ENCODE measurements at regions not wholly inside any gene's neighbourhood (a gene's known extent, or its start where the extent isn't known, plus 50 kb on each side); places are given as distances from the start of the nearest gene placed in this dataset.

DNA sequence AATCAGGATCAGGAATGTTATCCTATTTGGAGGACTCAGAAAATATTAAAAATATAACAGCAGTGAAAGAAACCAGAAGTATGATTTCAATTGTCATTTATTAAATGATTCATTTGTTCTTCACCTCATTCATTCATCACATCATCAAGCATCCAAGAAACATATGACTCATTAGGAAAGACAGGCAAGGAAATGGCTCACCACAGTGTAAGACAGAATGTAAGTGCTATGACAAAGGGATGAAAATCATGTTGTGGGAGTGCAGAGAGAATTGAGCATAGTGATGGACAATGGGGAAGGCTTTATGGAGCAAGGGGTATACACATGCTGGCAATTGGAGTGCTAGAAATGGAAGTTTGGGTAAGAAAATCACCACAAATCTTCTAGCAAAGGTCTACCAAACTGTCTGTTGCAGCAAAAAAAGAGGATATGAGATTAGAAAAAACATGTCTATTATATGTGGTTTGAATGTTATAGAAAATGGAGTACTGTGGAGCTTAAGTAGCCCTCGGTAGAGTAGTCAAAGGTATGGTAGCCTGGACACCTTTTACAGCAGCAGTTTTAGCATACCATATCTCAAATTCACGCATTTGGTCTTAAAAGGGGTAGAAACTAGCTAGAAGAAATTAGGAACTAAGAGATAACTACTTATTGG, 111.1 kb upstream of the GPR149 start:
- TF ChIP-seq, protein P1, sequence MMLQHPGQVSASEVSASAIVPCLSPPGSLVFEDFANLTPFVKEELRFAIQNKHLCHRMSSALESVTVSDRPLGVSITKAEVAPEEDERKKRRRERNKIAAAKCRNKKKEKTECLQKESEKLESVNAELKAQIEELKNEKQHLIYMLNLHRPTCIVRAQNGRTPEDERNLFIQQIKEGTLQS (CRISPR knock-in tag; conservative IDR thresholded peaks at IDR 0.05) = no peak
- TF ChIP-seq, protein P2, sequence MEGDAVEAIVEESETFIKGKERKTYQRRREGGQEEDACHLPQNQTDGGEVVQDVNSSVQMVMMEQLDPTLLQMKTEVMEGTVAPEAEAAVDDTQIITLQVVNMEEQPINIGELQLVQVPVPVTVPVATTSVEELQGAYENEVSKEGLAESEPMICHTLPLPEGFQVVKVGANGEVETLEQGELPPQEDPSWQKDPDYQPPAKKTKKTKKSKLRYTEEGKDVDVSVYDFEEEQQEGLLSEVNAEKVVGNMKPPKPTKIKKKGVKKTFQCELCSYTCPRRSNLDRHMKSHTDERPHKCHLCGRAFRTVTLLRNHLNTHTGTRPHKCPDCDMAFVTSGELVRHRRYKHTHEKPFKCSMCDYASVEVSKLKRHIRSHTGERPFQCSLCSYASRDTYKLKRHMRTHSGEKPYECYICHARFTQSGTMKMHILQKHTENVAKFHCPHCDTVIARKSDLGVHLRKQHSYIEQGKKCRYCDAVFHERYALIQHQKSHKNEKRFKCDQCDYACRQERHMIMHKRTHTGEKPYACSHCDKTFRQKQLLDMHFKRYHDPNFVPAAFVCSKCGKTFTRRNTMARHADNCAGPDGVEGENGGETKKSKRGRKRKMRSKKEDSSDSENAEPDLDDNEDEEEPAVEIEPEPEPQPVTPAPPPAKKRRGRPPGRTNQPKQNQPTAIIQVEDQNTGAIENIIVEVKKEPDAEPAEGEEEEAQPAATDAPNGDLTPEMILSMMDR (IDR thresholded peaks at IDR 0.05) = no peak
- TF ChIP-seq SP1 (CRISPR knock-in tag; conservative IDR thresholded peaks at IDR 0.05) (no peak), RELA (CRISPR knock-in tag; IDR thresholded peaks at IDR 0.05; ENCODE audit: borderline replicate concordance) (no peak), ZNF121 (CRISPR knock-in tag; IDR thresholded peaks at IDR 0.05) (no peak), NR2C2 (CRISPR knock-in tag; IDR thresholded peaks at IDR 0.05) (no peak)
- TF ChIP-seq, protein P3, sequence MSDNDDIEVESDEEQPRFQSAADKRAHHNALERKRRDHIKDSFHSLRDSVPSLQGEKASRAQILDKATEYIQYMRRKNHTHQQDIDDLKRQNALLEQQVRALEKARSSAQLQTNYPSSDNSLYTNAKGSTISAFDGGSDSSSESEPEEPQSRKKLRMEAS (CRISPR knock-in tag; IDR thresholded peaks at IDR 0.05) = no peak

All from WTC11 (cell line).